NB4 (cell line): ENCODE measurements at regions not wholly inside any gene's neighbourhood (a gene's known extent, or its start where the extent isn't known, plus 50 kb on each side); places are given as distances from the start of the nearest gene placed in this dataset.

Experiments used
- DNase-seq: peaks from one replicate; pipeline ENCODE4 v3.0.0; 2010; ENCODE audit warnings: low read depth
- H3K4me3 ChIP-seq: one replicate; pipeline ENCODE4 v1.5.1; 2011; ENCODE audit warnings: mild to moderate bottlenecking, low read depth, low read length, moderate library complexity
- CTCF ChIP-seq: IDR thresholded peaks from one replicate; pipeline ENCODE4 v1.5.1; 2012; ENCODE audit warnings: low read depth, low read length
- MAX ChIP-seq: IDR thresholded peaks from 2 replicates; pipeline ENCODE4 v1.6.1; 2011; ENCODE audit warnings: low read depth, low read length
- MYC ChIP-seq: IDR thresholded peaks from 2 replicates; pipeline ENCODE4 v1.6.1; 2011; ENCODE audit warnings: low read depth, low read length
- POLR2A ChIP-seq: IDR thresholded peaks from 2 replicates; pipeline ENCODE4 v1.6.1; 2011; ENCODE audit warnings: mild to moderate bottlenecking; ENCODE audit not compliant: insufficient read length; ENCODE audit errors: extremely low read depth

- no peak for DNase-seq
- H3K4me3 ChIP-seq = no peak overlapping the region
- TF ChIP-seq MAX (no peak), POLR2A (no peak), CTCF (no peak), MYC (no peak)
Observed at GRCh38 chr12:87491089-87491488, 538.1 kb downstream of the C12orf50 start.

- TF ChIP-seq MAX (no peak), MYC (no peak), POLR2A (no peak), CTCF (no peak)
- DNase-seq = no peak
- no peak overlapping the region for H3K4me3 ChIP-seq
Observed at GRCh38 chr12:87469295-87469694, 559.9 kb downstream of the C12orf50 start.

- TF ChIP-seq CTCF = no peak
- no peak for TF ChIP-seq MAX
- DNase-seq = no peak
- H3K4me3 ChIP-seq = no peak overlapping the region
Observed at GRCh38 chr12:87467936-87468335, 561.3 kb downstream of the C12orf50 start.

GRCh38 chr12:87464565-87464964 is 564.6 kb downstream of the C12orf50 start:
- no peak for TF ChIP-seq POLR2A
- no peak for TF ChIP-seq CTCF
- no peak for TF ChIP-seq MAX
- TF ChIP-seq MYC = no peak
- no peak for DNase-seq
- no peak overlapping the region for H3K4me3 ChIP-seq

- no peak for DNase-seq
- TF ChIP-seq POLR2A (no peak), MAX (no peak), CTCF (no peak), MYC (no peak)
Observed at GRCh38 chr12:87444039-87444438, 585.2 kb downstream of the C12orf50 start.

GRCh38 chr12:87441511-87441910 is 587.7 kb downstream of the C12orf50 start:
- DNase-seq = no peak
- no peak overlapping the region for H3K4me3 ChIP-seq
- TF ChIP-seq POLR2A = no peak
- no peak for TF ChIP-seq MYC
- no peak for TF ChIP-seq CTCF
- no peak for TF ChIP-seq MAX

More at GRCh38 chr12:87444039-87444438, 585.2 kb downstream of the C12orf50 start:
- H3K4me3 ChIP-seq = no peak overlapping the region
